ENCODE measurements at regions not wholly inside any gene's neighbourhood (a gene's known extent, or its start where the extent isn't known, plus 50 kb on each side); places are given as distances from the start of the nearest gene placed in this dataset.
"Not testable (repeated sequence)": the region's sequence is repeated elsewhere in the genome, so short reads cannot be mapped to it uniquely, and the experiment has no call there.

DNA sequence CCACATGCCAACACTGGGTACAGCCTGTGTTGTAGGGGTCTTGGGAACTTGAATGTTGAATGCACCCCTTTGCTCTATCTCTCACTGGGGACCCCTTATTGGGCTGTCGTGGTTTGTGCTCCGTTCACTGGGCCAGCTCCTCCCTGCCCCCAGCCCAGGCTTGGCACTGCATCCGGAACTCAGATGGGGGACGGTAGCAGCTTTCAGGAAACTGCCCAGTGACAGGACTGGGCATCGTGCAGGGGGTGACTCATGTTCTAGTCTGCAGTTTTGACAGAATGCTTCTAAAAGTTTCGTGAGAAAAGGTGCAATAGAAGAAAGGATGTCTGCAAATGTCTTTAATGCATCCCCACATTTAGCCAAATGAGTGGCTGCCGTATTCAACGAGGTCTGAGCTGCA lies 162.0 kb downstream of the TRIM43 start:
- TF ChIP-seq, protein P1, sequence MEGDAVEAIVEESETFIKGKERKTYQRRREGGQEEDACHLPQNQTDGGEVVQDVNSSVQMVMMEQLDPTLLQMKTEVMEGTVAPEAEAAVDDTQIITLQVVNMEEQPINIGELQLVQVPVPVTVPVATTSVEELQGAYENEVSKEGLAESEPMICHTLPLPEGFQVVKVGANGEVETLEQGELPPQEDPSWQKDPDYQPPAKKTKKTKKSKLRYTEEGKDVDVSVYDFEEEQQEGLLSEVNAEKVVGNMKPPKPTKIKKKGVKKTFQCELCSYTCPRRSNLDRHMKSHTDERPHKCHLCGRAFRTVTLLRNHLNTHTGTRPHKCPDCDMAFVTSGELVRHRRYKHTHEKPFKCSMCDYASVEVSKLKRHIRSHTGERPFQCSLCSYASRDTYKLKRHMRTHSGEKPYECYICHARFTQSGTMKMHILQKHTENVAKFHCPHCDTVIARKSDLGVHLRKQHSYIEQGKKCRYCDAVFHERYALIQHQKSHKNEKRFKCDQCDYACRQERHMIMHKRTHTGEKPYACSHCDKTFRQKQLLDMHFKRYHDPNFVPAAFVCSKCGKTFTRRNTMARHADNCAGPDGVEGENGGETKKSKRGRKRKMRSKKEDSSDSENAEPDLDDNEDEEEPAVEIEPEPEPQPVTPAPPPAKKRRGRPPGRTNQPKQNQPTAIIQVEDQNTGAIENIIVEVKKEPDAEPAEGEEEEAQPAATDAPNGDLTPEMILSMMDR (IDR thresholded peaks at IDR 0.05; ENCODE audit: insufficient read depth, low read length, poor library complexity, severe bottlenecking), result not testable (repeated sequence)
- TF ChIP-seq EZH2phosphoT487 (conservative IDR thresholded peaks at IDR 0.05; ENCODE audit: low read length), result not testable (repeated sequence)
